22Rv1 (cell line): ENCODE measurements at regions not wholly inside any gene's neighbourhood (a gene's known extent, or its start where the extent isn't known, plus 50 kb on each side); places are given as distances from the start of the nearest gene placed in this dataset.
A peak's percentile ranks its signal among the peaks of the same experiment; 100 is the strongest.

Experiments used
- H3K27ac ChIP-seq: fragments of 450-650 bp; 2 replicates; pipeline ENCODE4 v1.5.1; 2017
- ZFX ChIP-seq: fragments of 450-650 bp; IDR thresholded peaks from 2 replicates; pipeline ENCODE4 v1.6.1; 2017; ENCODE audit warnings: antibody characterized with exemption, borderline replicate concordance
- TF ChIP-seq, protein P1 (sequence below): fragments of 450-650 bp; IDR thresholded peaks from 2 replicates; pipeline ENCODE4 v1.5.1; 2017; ENCODE audit warnings: mild to moderate bottlenecking

DNA sequence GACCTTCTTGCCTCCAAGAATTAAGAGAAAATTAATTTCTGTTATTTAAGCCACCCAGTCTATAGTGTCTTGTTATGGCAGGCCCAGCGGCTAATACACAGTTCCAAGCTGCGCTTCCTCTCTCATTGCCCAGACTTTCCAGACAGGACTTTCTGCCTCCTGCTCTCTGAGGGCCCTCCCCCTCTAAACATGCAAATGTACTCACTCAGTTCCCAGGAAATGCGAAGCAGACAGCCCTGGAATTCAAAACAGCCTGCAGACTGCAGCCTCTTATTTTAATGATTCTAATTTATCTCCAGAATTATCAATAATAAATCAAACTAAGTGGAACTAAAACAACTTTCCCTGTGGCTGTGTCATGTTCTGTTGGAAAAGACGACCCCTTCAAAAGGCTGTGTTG, 115.5 kb upstream of the ISX start:
- H3K27ac ChIP-seq, result no peak overlapping the region
- no peak for TF ChIP-seq ZFX
- TF ChIP-seq, protein P1, sequence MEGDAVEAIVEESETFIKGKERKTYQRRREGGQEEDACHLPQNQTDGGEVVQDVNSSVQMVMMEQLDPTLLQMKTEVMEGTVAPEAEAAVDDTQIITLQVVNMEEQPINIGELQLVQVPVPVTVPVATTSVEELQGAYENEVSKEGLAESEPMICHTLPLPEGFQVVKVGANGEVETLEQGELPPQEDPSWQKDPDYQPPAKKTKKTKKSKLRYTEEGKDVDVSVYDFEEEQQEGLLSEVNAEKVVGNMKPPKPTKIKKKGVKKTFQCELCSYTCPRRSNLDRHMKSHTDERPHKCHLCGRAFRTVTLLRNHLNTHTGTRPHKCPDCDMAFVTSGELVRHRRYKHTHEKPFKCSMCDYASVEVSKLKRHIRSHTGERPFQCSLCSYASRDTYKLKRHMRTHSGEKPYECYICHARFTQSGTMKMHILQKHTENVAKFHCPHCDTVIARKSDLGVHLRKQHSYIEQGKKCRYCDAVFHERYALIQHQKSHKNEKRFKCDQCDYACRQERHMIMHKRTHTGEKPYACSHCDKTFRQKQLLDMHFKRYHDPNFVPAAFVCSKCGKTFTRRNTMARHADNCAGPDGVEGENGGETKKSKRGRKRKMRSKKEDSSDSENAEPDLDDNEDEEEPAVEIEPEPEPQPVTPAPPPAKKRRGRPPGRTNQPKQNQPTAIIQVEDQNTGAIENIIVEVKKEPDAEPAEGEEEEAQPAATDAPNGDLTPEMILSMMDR, result no peak

DNA sequence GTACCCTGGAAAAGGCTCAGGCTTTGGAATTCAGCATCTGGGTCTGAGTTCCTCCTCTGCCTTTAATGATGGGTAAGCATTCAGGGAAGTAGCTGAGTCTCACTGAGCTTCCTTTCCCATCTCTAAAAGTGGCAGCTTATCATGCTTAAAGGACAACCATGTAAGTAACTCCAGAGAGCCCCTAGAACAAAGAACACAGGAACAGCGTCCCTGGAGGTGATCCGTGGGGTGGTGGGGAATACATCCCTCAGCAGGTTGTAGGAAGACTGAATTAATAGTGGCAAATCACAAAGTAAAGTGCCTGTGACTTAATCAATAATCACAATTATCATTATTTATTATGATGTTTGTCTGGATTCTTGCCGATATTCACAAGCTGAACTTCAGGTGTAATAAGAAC, 114.7 kb upstream of the ISX start:
- no peak overlapping the region for H3K27ac ChIP-seq
- TF ChIP-seq, protein P1, result no peak
- TF ChIP-seq ZFX, result no peak

DNA sequence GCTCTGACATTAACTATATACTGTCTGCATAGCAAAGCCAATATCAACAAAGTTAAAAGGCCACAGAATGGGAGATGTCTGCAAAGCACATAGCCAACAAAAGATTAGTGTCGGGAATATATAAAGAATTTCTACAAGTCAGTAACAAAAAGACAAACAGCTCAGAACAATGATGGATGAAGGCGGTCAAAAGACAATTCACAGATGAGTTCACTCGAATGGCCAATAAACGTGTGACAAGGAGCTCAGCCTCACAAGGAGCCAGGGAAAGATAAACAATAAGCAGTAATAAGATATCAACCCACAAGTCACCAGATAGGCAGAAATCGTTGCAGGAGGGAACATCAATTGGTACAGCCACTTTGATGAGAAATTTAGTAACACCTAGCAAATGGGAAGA, 106.0 kb upstream of the ISX start:
- H3K27ac ChIP-seq, result no peak overlapping the region
- TF ChIP-seq, protein P1, result no peak
- no peak for TF ChIP-seq ZFX

DNA sequence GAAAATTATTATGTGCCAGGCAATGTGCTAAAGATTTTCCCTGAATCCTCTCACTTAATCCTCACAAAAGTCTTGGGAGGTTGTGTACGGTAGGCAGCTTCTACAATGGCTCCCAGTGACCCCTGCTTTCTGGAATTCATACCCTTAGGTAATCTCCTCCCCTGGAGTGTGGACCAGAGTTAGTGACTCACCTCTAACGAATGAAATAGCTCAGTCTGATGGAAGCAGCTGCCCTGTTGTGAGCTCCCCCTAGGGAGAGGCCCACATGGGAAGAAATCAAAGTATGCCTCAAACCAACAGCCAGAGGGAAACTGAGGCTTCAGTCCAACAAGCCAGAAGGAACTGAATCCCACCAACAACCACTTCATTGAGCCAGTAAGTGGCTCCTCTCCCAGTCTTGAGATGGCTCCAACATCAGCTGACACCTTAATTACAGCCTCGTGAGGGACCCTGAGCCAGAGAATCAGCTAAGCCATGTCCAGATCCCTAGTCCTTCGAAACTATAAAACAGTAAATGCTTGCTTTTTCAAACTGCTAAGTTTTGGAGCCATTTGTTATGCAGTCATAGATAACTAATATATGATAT, 98.9 kb upstream of the ISX start:
- H3K27ac ChIP-seq, result no peak overlapping the region
- TF ChIP-seq, protein P1, result no peak
- TF ChIP-seq ZFX, result no peak

DNA sequence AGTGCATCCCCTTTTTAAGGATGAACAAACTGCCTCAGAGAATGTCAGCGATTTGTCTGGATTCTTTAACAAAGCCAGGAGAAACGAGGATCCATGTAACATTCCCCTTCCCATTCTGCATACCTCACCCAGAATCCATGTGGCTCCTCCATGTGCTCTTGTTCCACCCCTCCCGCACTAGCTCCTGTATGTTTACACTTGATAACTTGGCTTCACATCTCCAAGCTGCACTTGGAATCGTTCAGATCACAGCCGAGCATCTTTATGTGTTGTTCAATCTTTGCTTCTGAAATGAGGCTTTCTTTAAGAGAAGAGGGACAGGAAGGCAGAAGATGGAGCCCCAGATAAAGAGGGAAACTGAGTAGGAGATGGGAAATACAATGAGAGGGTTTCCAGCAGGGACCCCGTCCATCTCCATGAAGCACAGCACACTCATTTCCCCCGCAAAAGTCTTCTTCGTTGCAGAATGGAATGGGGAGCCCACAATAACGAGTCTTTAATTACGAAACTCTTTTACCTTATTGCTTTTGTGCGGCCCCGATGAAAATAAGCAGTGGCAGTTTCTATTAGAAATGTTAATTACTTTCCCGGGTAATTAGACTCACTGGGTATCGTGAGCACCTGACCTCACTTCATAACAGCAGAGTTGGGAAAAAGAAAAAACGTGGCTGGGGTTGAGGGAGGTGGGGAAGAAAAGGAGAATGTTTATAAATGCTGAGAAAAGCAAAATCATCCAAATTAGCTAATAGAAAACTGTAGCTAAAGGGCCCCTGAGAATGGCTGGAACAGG, 96.8 kb upstream of the ISX start:
- TF ChIP-seq, protein P1, result no peak
- TF ChIP-seq ZFX, result no peak
- no peak overlapping the region for H3K27ac ChIP-seq

DNA sequence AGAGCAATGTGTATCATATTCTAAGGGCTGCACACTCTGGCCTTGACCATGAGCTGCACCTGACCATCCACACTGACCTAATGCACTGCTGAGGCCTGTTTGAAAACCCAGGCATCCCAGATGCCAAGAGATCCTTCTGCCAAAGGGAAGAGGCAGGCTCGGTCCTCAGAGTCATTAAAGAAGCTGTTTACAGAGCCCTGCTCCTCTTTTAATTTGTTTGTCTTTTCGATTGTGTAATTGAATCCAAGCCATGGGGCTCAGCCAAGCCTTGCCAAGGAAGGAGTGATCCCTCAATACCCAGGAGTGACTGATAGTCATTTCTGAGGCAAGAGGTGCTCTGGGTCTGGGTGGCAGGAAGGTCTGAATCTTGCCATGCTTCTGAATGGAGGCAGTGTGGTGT, 94.5 kb upstream of the ISX start:
- H3K27ac ChIP-seq, result peak overlapping the region; percentile 37
- no peak for TF ChIP-seq ZFX

DNA sequence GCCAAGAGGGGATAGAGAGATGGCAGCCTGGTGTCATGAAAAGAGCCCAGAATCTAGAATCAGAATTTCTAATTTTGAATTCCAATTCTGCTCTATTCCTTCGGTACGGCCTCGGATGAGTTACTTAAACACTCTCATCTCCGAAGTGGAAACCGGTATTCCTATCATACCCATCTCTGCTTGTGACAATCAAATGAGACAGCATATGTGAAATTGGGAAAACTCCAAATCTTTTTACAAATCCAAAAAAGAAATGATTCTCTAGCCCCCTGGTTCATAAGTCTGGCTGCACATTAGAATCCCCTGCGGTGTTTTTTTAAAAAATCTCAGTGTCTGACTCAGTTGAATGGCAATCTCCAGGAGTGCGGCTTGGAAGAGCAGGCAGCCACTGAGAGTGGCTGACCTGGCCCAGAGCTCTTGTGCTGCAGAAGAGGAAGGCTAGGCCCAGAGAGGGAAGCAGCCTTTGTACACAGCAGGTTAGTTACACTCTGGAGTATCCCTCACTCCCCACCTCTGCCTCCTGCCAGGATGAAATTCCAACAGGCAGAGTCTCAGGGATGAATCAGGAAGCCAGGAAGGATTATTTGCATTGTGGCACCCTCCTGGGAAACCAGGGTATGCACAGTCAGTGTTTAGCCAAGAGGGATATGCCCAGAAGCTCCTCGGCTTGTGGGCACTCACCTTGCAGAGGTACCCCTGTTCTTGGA, 93.6 kb upstream of the ISX start:
- TF ChIP-seq, protein P1, result no peak
- TF ChIP-seq ZFX, result no peak
- no peak overlapping the region for H3K27ac ChIP-seq
